Activated CD4-positive, alpha-beta T cell treated with anti-CD3 and anti-CD28 coated beads, Interleukin-2, amount 50 U/mL, for 24 hours (primary cell): ENCODE measurements at regions not wholly inside any gene's neighbourhood (a gene's known extent, or its start where the extent isn't known, plus 50 kb on each side); places are given as distances from the start of the nearest gene placed in this dataset.

Experiments
- DNase-seq, 2 donors: peaks; one replicate each; pipeline ENCODE4 v3.0.0-alpha.2; 2020; ENCODE audit warnings: low read depth in 1 of 2, low spot score in 1 of 2

DNA sequence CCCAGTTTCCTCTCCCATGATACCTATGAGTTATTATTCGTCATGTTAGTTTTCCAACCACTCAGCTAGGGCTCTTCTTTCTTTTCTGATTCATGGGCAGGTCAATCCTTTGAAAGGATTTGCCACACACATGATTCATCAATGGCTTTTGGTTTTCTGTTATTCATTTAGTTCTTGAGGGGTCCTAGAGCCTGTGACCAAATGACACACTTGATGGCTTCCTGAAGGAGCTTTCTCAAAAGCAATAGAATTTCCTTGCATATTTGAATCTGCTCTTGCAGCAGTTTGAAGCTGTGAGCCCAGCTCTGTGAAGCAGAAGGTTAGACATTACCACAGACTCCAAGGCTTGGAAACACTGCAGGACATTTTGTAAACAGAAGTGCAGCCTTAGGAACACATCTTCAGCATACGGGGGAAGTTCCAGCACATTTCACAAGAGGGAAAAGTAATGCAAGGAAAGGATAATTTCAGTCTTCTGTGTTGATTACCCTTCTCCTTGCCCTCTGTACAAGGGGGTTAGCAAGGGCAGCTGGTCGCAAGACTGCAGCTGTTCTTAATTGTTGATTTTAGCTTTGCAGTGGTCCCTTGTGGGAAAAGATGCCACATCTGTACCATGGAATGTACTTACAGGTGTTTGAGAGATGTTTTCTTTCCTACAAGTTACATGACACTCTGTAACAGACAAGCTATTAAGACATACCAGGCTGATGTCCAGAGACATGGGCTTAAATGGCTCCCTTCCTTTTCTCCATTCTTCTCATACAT is 338.6 kb downstream of the KCNRG start:
- DNase-seq: no peak

DNA sequence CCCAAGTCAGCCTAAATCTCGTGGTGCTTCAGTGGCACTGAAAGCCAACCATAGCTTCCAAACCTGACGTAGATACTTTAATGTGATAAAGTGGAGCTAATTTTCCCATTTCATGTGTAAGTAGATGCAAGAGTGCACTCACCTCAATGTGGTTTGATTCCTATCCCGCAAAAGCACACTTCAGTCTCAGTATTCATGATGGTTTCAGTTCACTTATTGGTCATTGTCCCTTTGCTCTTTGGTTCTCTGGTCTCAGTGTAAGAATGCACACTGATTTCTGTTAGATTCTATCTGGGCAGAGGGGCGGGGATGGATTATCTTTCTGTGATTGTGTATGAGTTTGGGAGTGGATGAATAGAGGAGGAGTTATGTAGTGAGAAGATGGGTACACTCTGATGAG is 340.6 kb downstream of the KCNRG start:
- DNase-seq: no peak

DNA sequence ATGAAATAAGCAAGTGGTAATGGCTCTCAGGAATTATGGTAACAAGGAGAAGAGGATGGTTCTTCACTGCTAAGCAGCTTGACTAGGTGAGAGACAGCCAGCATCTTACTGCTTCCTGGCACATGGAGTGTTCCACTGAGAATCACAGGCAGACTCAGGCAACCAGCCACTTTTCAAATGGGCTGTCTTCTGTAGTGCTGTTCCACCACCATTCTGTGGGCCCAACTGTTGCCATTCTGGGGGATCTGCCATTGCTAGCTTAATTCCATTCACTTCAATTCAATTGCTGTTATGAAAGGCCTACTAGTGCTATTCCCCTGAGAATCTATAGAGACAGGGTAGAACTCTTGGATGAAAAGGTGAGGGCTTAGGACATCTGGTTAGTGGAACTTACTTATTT is 341.9 kb downstream of the KCNRG start:
- DNase-seq: no peak

DNA sequence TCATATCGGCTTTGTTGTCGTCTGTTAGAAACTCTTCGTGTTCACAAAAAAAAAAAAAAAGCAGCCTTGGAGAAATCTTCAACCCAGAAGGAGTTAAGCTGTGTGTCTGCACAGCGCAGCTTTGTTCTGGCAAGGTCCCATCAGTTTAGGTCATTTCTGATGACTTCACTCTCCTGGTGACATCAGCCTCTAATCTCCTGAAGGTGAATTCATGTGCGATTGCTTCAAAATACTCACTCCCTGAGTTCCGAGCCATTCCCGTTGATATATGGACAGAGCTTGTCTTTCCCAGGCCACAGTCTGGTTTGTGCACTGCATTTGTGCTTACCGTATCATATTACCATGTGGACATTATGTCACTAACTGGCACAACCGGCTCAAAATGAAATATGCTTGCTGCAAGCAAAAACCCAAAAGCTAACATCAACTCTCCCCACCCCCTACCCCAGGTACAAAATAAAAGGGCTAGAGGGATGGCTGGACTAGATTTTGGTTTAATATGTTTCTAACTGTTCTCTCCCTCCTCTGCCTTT is 342.4 kb downstream of the KCNRG start:
- DNase-seq: no peak

DNA sequence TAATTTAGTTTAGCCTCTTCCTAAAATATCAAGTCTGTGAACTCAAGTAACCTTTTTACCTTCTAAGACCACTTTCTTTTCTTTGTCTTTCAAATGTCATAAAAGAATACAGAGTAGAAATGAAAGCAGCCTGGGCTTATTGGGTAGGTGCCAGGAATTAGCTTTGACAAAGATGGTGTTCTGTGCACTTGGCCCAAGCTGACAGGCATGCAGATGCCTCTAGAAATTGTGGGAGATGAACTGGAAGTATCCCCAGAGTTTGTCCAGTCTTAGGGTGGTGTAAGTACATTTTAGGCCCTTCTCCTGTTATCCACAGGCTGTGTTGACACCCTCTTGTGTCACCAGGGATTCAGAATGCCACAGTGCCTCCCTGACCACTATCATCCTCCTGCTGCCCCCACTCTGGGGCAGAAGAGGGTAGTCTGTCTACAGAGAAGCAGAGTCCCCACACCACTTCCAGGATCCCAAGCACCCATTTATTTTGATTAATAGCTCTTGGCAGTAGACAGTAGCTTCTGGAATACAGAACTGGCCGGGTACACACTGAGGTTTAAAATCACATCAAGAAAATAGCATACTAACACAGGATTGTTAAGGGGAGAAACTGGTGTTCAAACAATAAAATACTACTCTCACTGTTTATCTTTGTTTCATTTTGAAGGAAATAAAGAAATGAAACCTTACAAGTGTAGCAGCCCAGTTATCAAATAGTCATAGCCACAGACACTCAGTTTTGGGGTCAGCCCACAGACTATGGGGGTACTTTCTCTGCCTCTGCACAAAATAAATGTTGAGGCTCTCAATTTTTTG is 343.2 kb downstream of the KCNRG start:
- DNase-seq: no peak

DNA sequence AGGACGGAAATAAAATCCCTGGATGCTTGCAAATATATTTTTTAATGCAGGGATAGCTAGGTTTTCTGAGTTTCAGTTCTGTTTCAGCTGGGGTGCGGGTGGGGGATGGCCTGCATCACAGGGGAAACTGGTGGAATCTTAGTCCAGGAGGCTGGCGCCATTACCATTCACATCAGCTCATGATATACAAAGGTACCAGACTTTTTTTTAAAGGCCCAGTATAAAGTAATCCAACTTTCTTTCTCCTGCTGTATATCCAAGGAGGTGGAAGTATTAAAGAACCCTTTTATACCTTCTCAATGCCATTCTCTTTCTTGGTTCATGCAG is 343.8 kb downstream of the KCNRG start:
- DNase-seq: no peak

DNA sequence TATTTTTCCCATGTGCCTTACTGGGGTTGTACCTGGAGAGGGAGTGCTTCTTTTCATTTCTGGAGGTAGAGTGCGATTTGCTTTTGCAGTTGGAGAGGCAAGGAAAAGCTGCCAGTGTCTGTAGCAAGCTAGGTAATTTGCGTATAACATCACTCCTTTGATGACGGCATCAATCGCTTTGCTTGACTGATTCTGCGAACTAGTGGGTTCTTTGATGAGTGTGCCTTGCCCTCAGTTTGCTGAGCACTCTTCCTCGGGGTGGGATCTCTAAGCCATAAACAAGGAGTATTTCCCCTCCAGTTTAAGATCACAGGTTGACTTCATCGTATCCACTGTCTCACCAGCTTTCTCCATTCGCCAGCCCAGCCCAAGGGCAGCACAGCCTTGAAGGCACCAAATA is 344.5 kb downstream of the KCNRG start:
- no peak for DNase-seq

DNA sequence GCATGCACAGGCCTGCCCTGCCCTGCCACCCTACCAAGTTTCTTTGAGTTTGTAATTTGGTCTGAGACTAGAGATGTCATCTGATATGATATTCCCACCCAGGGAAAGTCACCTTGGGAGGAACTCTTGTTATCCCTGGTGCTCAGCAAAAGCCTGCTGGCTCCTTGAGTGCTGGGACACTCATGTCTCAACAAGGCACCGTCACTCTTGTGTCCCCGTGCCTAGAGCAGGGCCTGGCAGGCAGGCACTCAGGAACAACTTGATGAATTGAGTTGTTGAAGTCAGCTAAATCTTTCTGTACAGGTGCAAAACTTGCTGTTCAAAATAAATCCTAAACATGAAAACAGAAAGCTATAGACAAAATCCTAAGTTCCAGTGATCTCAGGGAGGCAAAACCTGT is 345.4 kb downstream of the KCNRG start:
- no peak for DNase-seq

DNA sequence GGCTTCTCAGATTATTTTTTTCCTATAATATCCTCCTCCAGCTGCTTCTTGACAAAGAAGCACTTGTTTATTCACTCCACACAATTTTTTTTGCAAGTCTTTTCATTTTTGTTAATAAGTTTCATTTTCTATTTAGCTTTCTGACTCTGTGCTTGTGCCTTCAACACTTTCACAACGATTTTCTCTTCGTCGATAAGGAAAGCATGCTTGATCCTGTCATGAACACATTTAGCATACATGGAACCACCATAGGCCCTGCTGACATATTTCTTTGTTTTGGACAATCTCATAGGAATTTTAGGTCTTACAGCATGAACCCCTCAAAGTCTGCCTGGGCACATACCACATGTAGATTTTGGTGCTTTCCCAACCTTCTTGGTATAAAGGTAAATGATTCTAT is 346.0 kb downstream of the KCNRG start:
- no peak for DNase-seq

DNA sequence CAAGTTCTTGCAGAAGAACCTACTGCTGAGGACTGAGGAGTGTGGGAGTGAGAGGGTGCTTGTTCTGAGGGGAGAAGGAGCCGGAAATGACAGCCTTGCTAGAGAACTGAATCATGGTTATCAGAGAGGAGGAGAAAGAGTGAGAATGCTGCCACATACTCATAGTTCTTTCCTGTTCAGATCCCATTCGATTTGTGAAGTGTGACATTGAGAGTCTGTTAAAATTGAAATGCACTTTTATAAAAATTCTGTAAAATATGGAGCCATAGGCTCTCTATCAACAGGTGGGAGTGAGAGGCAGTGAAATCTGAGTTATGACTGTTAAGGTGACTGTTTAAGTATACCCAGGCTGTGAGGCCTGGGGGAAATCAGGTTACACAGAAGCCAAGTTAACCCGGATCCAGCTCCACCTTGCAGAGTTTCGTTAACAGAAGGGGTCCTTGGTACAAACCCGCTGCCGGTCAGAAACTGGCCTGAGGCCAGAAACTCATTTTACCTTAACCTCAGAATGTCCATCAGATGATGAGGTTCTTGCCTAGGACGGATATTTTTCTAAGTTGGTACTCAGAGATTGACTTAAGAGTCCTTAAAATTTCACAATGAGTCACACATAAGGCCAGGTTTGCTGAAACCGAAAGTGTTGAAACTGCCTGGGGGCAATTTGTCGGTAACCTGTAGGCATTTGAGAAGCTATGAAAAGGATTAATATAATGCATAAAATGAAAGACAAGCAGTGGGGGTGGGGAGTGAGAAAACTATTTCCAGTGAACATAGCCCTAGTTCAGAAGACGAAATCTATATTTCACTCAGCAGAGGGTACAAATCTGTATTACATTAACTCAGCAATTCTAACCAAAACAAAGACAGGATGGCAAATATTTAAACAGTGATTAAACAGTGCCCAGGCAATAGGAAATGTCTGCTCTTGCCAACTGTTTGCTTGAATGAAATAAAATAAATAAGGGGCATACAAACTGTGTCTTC is 350.5 kb downstream of the KCNRG start:
- DNase-seq: peak; percentile 11 to 60

DNA sequence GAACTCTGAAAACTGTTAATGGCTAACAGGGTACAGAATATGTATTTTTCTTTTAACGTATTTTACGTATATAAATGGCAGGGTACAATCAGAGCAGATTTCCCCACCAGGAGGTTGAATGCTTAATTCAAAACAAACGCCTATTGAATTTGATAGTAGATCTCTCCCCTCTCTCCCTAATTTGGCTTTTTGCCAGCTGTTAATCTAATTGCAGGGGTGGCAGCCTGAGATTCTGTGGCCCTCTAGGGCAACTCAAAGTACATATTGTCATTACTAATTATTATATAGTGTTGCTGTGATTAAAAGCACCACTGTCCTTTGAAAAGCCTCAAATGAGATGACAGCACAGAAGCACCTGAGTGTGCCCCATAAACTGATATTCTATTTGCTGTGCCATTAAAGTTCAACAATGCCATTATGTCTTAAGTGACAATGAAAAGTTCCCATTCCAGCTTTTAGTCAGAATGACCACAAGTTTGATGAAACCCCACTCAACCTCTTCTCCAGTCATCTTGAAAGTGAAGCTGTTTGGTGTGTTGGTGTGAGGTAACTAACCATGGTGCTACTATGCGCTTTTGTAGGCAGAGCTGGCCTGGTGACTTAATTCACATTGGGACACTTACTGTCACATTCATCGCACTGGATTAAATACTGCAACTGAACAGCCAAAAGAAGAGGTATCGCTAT is 351.4 kb downstream of the KCNRG start:
- peak in 1 of 2 donors; percentile 32 for DNase-seq

DNA sequence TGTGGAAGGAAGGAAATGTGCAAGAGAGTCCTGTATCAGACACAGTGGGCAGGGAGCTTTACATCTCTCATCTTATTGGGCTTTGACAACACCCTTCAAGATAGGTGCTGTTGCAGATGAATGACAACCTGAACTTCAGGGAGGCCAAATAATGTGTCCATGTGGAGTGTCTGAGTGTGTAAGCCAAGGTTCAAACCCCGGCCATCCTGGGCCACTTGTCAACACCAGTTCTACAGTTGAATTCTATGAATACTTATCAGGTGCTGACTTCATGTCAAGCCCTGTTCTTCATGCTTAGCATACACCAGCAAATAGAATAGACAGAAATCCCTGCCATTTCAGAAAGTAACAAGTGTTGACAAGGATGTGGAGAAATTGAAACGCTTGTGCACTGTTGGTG is 354.4 kb downstream of the KCNRG start:
- DNase-seq: no peak

DNA sequence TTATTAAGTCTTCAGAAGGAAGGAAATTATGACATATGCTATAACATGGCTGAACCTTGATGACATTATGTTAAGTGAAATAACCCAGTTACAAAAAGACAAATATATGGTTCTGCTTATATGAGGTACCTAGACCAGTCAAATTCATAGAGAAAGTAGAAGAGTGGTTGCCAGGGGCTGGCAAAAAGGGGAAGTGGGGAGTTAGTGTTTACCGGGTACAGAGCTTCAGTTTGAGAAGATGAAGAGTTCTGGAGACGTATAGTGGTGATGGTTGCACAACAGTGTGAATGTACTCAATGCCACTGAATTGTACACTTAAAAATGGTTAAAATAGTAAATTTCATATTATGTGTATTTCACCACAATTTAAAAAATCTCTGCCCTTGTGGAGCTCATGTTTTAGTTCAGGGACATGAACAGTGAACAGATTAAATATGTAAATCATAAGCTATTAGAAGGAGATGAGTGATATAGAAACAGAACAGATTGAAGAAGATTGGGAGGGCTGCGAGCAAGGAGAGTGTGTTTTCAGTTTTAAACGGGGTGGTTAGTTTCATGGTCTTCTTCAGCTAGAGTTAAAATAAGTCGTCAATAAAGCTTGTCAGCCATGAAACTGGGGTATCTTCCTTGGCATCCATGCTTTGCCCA is 355.2 kb downstream of the KCNRG start:
- DNase-seq: no peak

DNA sequence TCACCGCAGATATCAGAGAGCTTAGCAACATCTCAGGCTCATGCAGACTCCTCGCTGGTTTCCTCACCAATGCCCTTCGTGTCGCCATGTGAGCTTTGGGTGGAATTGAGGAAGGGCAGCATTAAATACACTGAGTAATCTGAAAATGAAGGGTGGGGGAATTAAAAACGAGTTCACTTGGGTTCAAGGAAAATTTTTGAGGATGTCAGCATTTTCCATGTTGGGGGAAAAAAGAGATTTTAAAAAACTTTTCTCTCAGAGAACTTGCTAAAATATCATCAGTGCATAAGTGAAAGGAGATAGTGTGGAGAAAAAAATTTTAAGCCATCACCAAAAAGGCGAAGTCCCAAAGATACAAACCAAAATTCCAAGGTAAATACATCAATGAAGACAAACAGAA is 359.3 kb downstream of the KCNRG start:
- no peak for DNase-seq

DNA sequence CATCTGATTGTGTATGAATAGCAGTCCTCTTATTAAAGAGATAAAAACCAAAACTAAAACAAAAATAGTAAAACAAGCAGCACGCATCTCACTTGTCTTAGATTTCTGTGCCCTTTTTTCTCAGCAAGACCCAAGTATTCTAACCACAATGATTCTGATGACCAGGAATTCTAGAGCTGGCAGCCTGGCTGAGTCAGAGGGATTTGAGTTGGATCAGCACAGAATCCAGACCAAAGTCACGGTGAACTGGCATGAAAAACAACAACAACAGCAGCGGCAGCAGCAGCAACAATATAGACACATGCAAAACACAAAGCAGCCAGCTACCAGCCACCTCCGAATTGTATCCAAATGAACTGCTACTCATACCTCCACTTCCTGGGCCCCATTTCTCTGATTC is 360.5 kb downstream of the KCNRG start:
- DNase-seq: no peak

DNA sequence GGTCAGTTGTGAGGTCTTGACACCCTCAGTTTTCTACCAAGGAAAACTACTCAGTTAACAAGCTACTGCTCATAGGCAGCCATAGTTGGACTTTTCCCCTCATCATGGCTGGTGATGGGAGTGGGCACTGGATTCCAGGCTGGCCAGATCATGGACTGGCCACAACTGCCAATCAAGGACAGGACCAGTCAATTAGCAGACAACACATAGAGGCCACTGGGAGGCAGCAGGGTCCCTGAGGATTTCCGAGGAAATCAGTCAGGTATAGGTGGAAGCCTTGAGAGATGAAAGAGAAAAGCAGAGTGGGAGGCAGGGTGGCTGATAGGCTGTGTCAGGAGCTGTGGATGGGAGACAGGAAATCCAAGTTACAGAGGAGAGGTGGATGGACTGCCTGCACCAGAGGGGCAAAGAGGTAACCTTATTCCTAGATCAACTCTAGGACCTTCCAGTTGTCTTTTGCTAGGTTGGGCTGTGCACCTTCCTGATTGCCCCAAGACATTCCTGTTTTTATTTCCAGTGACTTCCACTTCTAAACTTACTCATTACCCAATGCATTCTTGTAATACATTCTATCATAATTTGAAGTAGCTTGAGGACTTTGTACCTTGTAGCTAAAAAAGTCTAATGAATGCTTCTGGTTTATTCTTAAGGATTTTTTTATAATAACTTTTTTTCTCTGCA is 361.8 kb downstream of the KCNRG start:
- no peak for DNase-seq

DNA sequence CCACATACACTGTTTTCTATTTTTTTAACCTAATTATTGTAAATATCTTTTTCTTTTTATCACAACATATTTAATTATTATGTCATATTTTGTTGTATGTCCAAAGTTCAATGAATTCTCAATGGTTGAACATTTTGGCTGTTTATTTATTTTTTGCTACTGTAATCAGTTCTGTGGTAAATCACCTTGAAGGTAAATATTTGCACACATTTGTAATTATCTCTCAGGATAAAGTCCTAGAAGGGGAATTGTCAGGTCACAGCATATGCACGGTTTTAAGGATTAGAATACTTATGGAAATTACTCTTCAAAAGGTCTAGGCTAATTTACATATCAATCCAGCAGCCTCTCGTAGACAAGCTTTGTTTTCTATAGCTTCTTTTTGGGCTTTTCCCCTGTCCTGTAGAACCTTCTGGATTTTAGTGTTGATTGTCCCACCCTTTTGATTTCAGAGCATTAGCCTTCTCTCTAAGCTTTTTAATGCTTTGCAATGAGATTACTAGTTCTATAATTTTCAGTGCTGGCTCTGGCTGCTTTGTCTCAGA is 362.6 kb downstream of the KCNRG start:
- DNase-seq: no peak

DNA sequence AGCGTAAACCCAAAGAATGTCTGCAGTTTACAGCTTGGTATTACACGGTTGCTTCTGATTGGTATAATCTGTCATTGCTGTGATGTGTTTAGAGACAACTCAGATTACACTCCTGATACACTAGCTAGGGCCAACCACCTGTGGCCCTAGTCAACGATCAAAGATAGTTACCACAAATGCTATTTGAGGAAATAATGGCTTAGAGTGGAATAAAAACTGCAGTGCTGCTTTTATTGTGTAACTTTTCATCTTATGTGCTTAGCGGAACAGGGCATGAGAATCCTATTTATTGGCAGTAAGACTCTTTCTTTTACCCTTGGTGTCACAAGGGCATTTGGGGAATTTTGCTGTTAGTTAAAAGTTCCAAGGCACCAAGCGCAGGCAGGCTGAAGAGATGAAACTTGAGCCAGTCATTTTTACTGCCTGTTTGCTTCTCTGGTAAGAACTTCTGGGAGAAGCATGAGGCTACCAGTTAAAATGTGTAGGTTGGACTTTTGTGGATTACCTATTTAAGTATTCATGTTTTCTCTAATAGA is 363.3 kb downstream of the KCNRG start:
- DNase-seq: no peak

DNA sequence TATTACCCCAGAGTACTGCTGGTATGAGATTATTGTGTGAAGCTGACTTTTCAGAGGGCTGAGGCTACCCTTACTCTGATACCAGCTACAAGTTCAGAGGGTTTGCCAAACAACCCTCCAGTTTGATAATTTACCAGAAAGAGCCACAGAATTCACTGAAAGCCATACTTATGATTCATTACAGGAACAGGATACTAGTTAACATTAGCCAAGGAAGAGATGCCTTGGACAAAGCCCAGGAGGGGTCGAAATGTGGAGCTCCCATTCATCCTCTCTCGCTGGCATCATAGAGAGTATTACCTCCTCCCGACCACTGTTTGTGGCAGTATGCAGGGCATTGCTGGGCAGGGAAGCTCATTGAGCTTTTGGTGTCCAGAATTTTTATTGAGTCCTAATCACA is 364.3 kb downstream of the KCNRG start:
- no peak for DNase-seq
